22Rv1 (cell line): ENCODE measurements at regions not wholly inside any gene's neighbourhood (a gene's known extent, or its start where the extent isn't known, plus 50 kb on each side); places are given as distances from the start of the nearest gene placed in this dataset.

Experiments used
- CTCF ChIP-seq: fragments of 450-650 bp; IDR thresholded peaks from 2 replicates; pipeline ENCODE4 v1.5.1; 2017; ENCODE audit warnings: mild to moderate bottlenecking
- ZFX ChIP-seq: fragments of 450-650 bp; IDR thresholded peaks from 2 replicates; pipeline ENCODE4 v1.6.1; 2017; ENCODE audit warnings: antibody characterized with exemption, borderline replicate concordance

- TF ChIP-seq CTCF (no peak), ZFX (no peak)
Measured at GRCh38 chr3:125670352-125670751, 75.1 kb upstream of the OSBPL11 start.
